ENCODE measurements at regions not wholly inside any gene's neighbourhood (a gene's known extent, or its start where the extent isn't known, plus 50 kb on each side); places are given as distances from the start of the nearest gene placed in this dataset.

DNA sequence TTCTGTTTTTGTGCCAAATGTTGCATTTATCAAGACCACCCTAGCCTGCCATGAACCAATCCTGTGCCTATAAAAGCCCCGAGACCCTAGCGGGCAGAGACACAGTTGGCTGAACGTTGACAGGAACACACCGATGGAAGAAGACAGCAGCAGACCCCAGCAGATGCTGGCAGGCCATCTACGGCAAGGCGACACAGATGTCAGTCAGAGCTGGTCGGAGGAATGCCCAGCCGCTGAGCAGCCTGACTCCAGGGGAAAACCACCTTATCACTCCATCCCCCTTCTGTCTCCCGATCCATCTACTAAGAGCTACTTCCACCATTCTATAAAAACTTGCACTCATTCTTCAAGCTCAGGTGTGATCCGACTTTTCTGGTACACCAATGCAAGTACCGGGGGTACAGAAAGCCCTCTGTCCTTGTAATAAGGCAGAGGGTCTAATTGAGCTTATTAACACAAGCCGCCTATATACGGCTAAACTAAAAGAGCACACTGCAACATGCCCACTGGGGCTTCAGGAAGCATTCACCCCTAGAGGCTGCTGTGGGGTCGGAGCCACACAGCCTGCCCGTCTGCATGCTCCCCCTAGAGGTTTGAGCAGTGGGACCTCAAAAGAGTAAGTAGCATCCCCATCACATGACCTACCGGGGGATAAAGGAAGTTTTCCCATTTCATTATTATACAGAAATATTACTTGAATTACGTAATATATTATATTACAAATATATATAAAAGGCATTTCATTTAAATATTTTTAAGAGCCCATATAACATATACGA, 1156.3 kb upstream of the B3GALT2 start:
- Mint-ChIP-seq H3K4me1 (ENCODE audit: low read depth, unreplicated experiment) (no peaks in the 10 kb centered on the region), H3K27me3 (ENCODE audit: insufficient read depth, unreplicated experiment) (no peaks in the 10 kb centered on the region), H3K36me3 (ENCODE audit: insufficient read depth, unreplicated experiment) (no peaks in the 10 kb centered on the region), H3K4me3 (ENCODE audit: unreplicated experiment) (no peak overlapping the region), H3K27ac (ENCODE audit: unreplicated experiment) (no peak overlapping the region), H3K9me3 (ENCODE audit: unreplicated experiment) (no peaks in the 10 kb centered on the region)
- intact Hi-C loops (cut with micrococcal nuclease; ENCODE audit: unreplicated experiment) = no loop called here
- ChIA-PET POLR2A (no interaction called here), CTCF (no interaction called here)
- Histone ChIP-seq H3K4me1 (no peaks in the 10 kb centered on the region), H3K9me3 (no peaks in the 10 kb centered on the region; the same call in 1 of the 2 replicates), H3K36me3 (ENCODE audit: control insufficient read depth, insufficient read depth, low read length) (no peaks in the 10 kb centered on the region), H3K27me3 (replicated peaks; ENCODE audit: control insufficient read depth, insufficient read depth, low read length) (no peaks in the 10 kb centered on the region), H3K4me3 (ENCODE audit: low read depth, low read length) (no peak overlapping the region)
- peak; percentile 47 to 55 for DNase-seq
- no TSS peak for BruUV-seq (replicated peaks)
- TF ChIP-seq CTCF (IDR thresholded peaks at IDR 0.05; ENCODE audit: insufficient read depth in 1 of 2, low read depth in 1 of 2, low read length in 1 of 2, severe bottlenecking in 1 of 2, unreplicated experiment in 1 of 2) = peak; percentile 53 to 73

DNA sequence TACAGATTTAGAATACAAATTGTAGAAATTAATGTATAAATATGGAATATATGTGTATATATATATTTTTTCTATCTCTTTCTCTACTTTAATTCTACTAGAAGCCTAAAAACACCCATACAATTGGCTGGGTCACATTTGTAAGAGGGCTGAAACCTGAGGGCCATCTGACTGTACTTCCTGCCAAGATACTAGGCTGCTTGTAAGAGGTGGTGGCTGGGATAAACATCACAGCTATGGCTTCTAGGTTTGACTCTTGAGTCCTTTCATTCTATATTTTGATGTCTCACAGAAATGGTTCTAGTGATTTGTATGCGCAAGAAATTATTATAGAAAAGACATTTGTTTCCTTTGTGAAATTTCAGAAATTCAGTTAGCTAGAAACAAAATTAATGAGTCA, 1155.2 kb upstream of the B3GALT2 start:
- ChIA-PET CTCF (no interaction called here), POLR2A (no interaction called here)

DNA sequence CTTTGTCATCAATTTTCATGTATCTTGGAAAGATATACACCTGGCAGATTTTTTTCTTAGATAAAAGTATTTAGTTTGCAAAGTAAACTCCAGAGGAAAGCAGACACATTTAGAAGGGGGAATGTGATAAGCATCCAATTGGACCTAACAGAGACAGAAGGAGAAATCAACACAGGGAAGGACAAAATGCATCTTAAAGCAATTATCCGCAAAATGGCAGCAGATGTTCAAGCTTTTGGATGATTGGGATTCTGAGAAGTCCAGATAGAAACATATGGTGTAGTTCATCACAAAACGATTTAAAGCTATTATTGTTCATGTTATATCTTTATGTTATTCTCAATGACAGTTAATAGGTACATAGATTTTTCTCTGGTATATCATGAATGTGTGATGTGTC, 1153.1 kb upstream of the B3GALT2 start:
- ChIA-PET CTCF (no interaction called here), POLR2A (no interaction called here)
- H3K27me3 Mint-ChIP-seq (ENCODE audit: insufficient read depth, unreplicated experiment) = no peaks in the 10 kb centered on the region
- H3K9me3 ChIP-seq = no peaks in the 10 kb centered on the region; the same call in 1 of the 2 replicates
- no peak overlapping the region for H3K4me3 Mint-ChIP-seq (ENCODE audit: unreplicated experiment)
- H3K36me3 Mint-ChIP-seq (ENCODE audit: insufficient read depth, unreplicated experiment) = no peaks in the 10 kb centered on the region
- TF ChIP-seq CTCF (IDR thresholded peaks at IDR 0.05; ENCODE audit: insufficient read depth in 1 of 2, low read depth in 1 of 2, low read length in 1 of 2, severe bottlenecking in 1 of 2, unreplicated experiment in 1 of 2) = no peak
- no peaks in the 10 kb centered on the region for H3K4me1 ChIP-seq
- H3K36me3 ChIP-seq (ENCODE audit: control insufficient read depth, insufficient read depth, low read length) = no peaks in the 10 kb centered on the region
- no peaks in the 10 kb centered on the region for H3K4me1 Mint-ChIP-seq (ENCODE audit: low read depth, unreplicated experiment)
- H3K27ac Mint-ChIP-seq (ENCODE audit: unreplicated experiment) = no peak overlapping the region
- no peak overlapping the region for H3K4me3 ChIP-seq (ENCODE audit: low read depth, low read length)
- H3K9me3 Mint-ChIP-seq (ENCODE audit: unreplicated experiment) = no peaks in the 10 kb centered on the region
- intact Hi-C loops (cut with micrococcal nuclease; ENCODE audit: unreplicated experiment) = no loop called here
- no TSS peak for BruUV-seq (replicated peaks)
- no peak for DNase-seq
- H3K27me3 ChIP-seq (replicated peaks; ENCODE audit: control insufficient read depth, insufficient read depth, low read length) = no peaks in the 10 kb centered on the region

More for the DNA sequence above, 1155.2 kb upstream of the B3GALT2 start:
- no peak overlapping the region for H3K4me3 ChIP-seq (ENCODE audit: low read depth, low read length)
- H3K27ac Mint-ChIP-seq (ENCODE audit: unreplicated experiment) = no peak overlapping the region
- no peak overlapping the region for H3K4me3 Mint-ChIP-seq (ENCODE audit: unreplicated experiment)
- no peaks in the 10 kb centered on the region for H3K9me3 Mint-ChIP-seq (ENCODE audit: unreplicated experiment)
- H3K9me3 ChIP-seq = no peaks in the 10 kb centered on the region; the same call in 1 of the 2 replicates
- H3K36me3 ChIP-seq (ENCODE audit: control insufficient read depth, insufficient read depth, low read length) = no peaks in the 10 kb centered on the region
- H3K4me1 Mint-ChIP-seq (ENCODE audit: low read depth, unreplicated experiment) = no peaks in the 10 kb centered on the region
- DNase-seq = no peak
- intact Hi-C loops (cut with micrococcal nuclease; ENCODE audit: unreplicated experiment) = no loop called here
- no peak for TF ChIP-seq CTCF (IDR thresholded peaks at IDR 0.05; ENCODE audit: insufficient read depth in 1 of 2, low read depth in 1 of 2, low read length in 1 of 2, severe bottlenecking in 1 of 2, unreplicated experiment in 1 of 2)
- BruUV-seq (replicated peaks) = no TSS peak
- no peaks in the 10 kb centered on the region for H3K27me3 ChIP-seq (replicated peaks; ENCODE audit: control insufficient read depth, insufficient read depth, low read length)
- no peaks in the 10 kb centered on the region for H3K4me1 ChIP-seq
- no peaks in the 10 kb centered on the region for H3K27me3 Mint-ChIP-seq (ENCODE audit: insufficient read depth, unreplicated experiment)
- H3K36me3 Mint-ChIP-seq (ENCODE audit: insufficient read depth, unreplicated experiment) = no peaks in the 10 kb centered on the region
